Nephron progenitor cell (in vitro differentiated cells): ENCODE measurements at regions not wholly inside any gene's neighbourhood (a gene's known extent, or its start where the extent isn't known, plus 50 kb on each side); places are given as distances from the start of the nearest gene placed in this dataset.

ENCODE experiments used
- DNase-seq: peaks from one replicate; pipeline ENCODE4 v3.0.0; 2021
- H3K27ac Mint-ChIP-seq: 2 replicates; pipeline ENCODE4 v1.8.0; 2021; ENCODE audit warnings: mild to moderate bottlenecking, moderate library complexity, mixed read lengths
- H3K27me3 Mint-ChIP-seq: 2 replicates; pipeline ENCODE4 v1.8.0; 2021; ENCODE audit warnings: mild to moderate bottlenecking, low read depth, mixed read lengths; ENCODE audit not compliant: poor library complexity
- H3K36me3 Mint-ChIP-seq: 2 replicates; pipeline ENCODE4 v1.8.0; 2021; ENCODE audit warnings: low read depth, mixed read lengths
- H3K4me1 Mint-ChIP-seq: 2 replicates; pipeline ENCODE4 v1.8.0; 2021; ENCODE audit warnings: mixed read lengths
- H3K4me3 Mint-ChIP-seq: 2 replicates; pipeline ENCODE4 v1.8.0; 2021; ENCODE audit warnings: mild to moderate bottlenecking, moderate library complexity, mixed read lengths
- H3K9me3 Mint-ChIP-seq: 2 replicates; pipeline ENCODE4 v1.8.0; 2021; ENCODE audit warnings: mild to moderate bottlenecking, moderate library complexity, mixed read lengths
- TF ChIP-seq, protein P1 (sequence below): fragments of 200-600 bp; sonication (generic); IDR thresholded peaks from 2 replicates; pipeline ENCODE4 v1.5.0; 2021; ENCODE audit warnings: antibody characterized with exemption

- Mint-ChIP-seq H3K27me3 (peaks cover 3% of the 10 kb centered on the region), H3K27ac (no peak overlapping the region)
Observed at GRCh38 chr2:7577769-7578168, 660.6 kb downstream of the RNF144A start.

GRCh38 chr2:7584017-7584416, 666.8 kb downstream of the RNF144A start:
- no peaks in the 10 kb centered on the region for H3K27me3 Mint-ChIP-seq
- no peak for DNase-seq
- H3K27ac Mint-ChIP-seq = no peak overlapping the region
- H3K9me3 Mint-ChIP-seq = peaks cover 20% of the 10 kb centered on the region
- TF ChIP-seq, protein P1, sequence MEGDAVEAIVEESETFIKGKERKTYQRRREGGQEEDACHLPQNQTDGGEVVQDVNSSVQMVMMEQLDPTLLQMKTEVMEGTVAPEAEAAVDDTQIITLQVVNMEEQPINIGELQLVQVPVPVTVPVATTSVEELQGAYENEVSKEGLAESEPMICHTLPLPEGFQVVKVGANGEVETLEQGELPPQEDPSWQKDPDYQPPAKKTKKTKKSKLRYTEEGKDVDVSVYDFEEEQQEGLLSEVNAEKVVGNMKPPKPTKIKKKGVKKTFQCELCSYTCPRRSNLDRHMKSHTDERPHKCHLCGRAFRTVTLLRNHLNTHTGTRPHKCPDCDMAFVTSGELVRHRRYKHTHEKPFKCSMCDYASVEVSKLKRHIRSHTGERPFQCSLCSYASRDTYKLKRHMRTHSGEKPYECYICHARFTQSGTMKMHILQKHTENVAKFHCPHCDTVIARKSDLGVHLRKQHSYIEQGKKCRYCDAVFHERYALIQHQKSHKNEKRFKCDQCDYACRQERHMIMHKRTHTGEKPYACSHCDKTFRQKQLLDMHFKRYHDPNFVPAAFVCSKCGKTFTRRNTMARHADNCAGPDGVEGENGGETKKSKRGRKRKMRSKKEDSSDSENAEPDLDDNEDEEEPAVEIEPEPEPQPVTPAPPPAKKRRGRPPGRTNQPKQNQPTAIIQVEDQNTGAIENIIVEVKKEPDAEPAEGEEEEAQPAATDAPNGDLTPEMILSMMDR = no peak
- peaks cover 10% of the 10 kb centered on the region for H3K4me1 Mint-ChIP-seq
- peaks cover 9% of the 10 kb centered on the region for H3K36me3 Mint-ChIP-seq
- no peak overlapping the region for H3K4me3 Mint-ChIP-seq

More at GRCh38 chr2:7577769-7578168, 660.6 kb downstream of the RNF144A start:
- Mint-ChIP-seq H3K9me3 (peaks cover 61% of the 10 kb centered on the region), H3K4me3 (no peak overlapping the region), H3K4me1 (peaks cover 10% of the 10 kb centered on the region), H3K36me3 (peaks cover 38% of the 10 kb centered on the region)
- no peak for DNase-seq
- TF ChIP-seq, protein P1 = no peak

DNA sequence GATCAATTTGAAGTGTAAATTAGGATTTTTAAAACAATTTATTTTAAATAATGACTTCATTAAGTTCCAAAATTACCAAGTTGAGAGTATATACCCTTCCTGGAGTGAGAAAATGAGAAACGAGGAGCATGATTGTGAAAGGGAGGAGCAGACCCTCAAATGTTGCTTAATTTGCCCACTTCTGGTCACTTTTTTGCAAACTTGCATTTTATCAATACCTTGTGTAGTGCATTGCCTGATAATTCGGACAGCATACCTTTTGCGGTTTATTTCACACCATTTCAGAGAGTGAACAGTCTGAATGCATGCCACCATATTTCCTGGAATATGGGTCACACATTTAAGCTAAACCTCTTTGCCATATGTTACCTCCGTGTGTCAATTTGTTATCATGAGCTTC, 669.7 kb downstream of the RNF144A start:
- no peak for DNase-seq
- peaks cover 5% of the 10 kb centered on the region for H3K9me3 Mint-ChIP-seq
- H3K27me3 Mint-ChIP-seq = no peaks in the 10 kb centered on the region
- no peak overlapping the region for H3K4me3 Mint-ChIP-seq
- H3K4me1 Mint-ChIP-seq = peaks cover 9% of the 10 kb centered on the region
- TF ChIP-seq, protein P1 = no peak
- no peak overlapping the region for H3K27ac Mint-ChIP-seq
- no peaks in the 10 kb centered on the region for H3K36me3 Mint-ChIP-seq

DNA sequence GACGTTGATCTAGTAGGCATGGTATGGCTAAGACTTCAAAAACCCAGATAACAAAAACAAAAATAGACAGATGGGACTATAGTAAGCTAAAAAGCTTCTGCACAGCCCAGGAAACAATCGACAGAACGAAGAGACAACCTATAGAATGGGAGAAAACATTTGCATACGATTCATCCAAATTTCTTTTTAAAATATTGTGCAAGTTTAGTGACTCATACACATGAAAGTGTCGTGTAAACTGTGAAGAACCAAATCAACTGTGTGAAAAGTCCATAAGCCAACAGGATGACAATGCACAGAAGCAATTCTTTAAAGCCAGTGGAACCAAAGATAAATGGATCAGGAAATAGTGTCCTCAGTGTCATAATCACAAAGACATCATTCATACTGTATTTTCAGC, 671.1 kb downstream of the RNF144A start:
- no peaks in the 10 kb centered on the region for H3K27me3 Mint-ChIP-seq
- DNase-seq = no peak
- H3K9me3 Mint-ChIP-seq = peaks cover 5% of the 10 kb centered on the region
- no peak overlapping the region for H3K27ac Mint-ChIP-seq
- H3K36me3 Mint-ChIP-seq = no peaks in the 10 kb centered on the region
- H3K4me1 Mint-ChIP-seq = peaks cover 23% of the 10 kb centered on the region
- TF ChIP-seq, protein P1 = no peak
- H3K4me3 Mint-ChIP-seq = no peak overlapping the region

DNA sequence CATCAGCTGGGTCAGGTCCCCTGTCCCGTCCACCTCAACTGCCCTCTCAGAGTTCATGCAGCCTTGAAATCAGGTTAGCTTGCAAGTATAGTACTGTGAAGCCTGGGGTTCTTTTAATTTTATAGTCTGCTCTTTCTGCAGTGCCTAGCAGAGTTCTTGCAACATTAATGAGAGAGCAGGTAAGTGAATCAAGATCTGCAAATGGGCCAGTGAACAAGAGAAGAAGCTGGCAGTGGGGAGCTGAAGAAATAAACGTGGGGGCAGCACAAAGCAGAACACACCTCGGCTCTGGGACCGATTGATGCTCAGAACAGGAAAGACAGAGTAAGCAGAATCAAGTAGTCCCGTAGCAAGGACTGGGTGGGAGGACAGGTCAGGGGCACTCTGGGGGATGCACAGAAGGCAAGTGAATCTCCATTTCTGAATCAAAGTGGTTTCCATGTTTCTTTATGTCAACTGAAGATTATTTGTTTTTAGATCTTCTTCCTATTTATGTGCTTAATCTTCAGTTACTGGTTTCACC, 675.5 kb downstream of the RNF144A start:
- Mint-ChIP-seq H3K4me1 (peaks cover 32% of the 10 kb centered on the region), H3K27me3 (no peaks in the 10 kb centered on the region), H3K36me3 (no peaks in the 10 kb centered on the region), H3K9me3 (no peaks in the 10 kb centered on the region), H3K4me3 (no peak overlapping the region), H3K27ac (peak overlapping the region; percentile 91)
- no peak for DNase-seq
- TF ChIP-seq, protein P1 = no peak

- no peaks in the 10 kb centered on the region for H3K36me3 Mint-ChIP-seq
- H3K27me3 Mint-ChIP-seq = no peaks in the 10 kb centered on the region
- peaks cover 32% of the 10 kb centered on the region for H3K4me1 Mint-ChIP-seq
- no peak for DNase-seq
- TF ChIP-seq, protein P1 = no peak
- no peak overlapping the region for H3K27ac Mint-ChIP-seq
- H3K9me3 Mint-ChIP-seq = no peaks in the 10 kb centered on the region
- no peak overlapping the region for H3K4me3 Mint-ChIP-seq
Observed at GRCh38 chr2:7593360-7593759, 676.1 kb downstream of the RNF144A start.
